SK-N-SH treated with all-trans-retinoic acid at 6 μM for 48 hours (cell line): ENCODE measurements at regions not wholly inside any gene's neighbourhood (a gene's known extent, or its start where the extent isn't known, plus 50 kb on each side); places are given as distances from the start of the nearest gene placed in this dataset.

Source experiments
- ARNTL ChIP-seq: fragments of 450-650 bp; formaldehyde crosslinking; IDR thresholded peaks from 2 replicates; pipeline ENCODE4 v1.5.0; 2020; ENCODE audit warnings: low read depth, mild to moderate bottlenecking, moderate library complexity, borderline replicate concordance
- BACH2 ChIP-seq: fragments of 250-450 bp; sonication (Bioruptor Pico); IDR thresholded peaks from 2 replicates; pipeline ENCODE4 v1.9.0; 2021; ENCODE audit warnings: mild to moderate bottlenecking, borderline replicate concordance
- GLIS3 ChIP-seq: fragments of 250-450 bp; sonication (Bioruptor Pico); IDR thresholded peaks from 2 replicates; pipeline ENCODE4 v1.5.0; 2020; ENCODE audit warnings: mild to moderate bottlenecking, moderate library complexity
- PATZ1 ChIP-seq: fragments of 250-450 bp; sonication (Bioruptor Pico); IDR thresholded peaks from 2 replicates; pipeline ENCODE4 v1.8.0; 2020; ENCODE audit warnings: mild to moderate bottlenecking, moderate library complexity, borderline replicate concordance
- ZFP30 ChIP-seq: fragments of 450-650 bp; formaldehyde crosslinking; IDR thresholded peaks from 2 replicates; pipeline ENCODE4 v1.5.0; 2022; ENCODE audit warnings: mild to moderate bottlenecking, moderate library complexity
- ZNF565 ChIP-seq: fragments of 450-650 bp; formaldehyde crosslinking; conservative IDR thresholded peaks from 2 replicates; pipeline ENCODE4 v1.5.0; 2020; ENCODE audit warnings: low read depth, mild to moderate bottlenecking, moderate library complexity
- ZNF8 ChIP-seq: fragments of 450-650 bp; formaldehyde crosslinking; IDR thresholded peaks from 2 replicates; pipeline ENCODE4 v1.5.0; 2020; ENCODE audit warnings: mild to moderate bottlenecking, moderate library complexity

- no peak for TF ChIP-seq BACH2 (CRISPR knock-in tag)
- no peak for TF ChIP-seq ZNF8 (CRISPR knock-in tag)
- TF ChIP-seq PATZ1 (CRISPR knock-in tag), result no peak
- TF ChIP-seq ZNF565 (CRISPR knock-in tag), result no peak
- no peak for TF ChIP-seq GLIS3 (CRISPR knock-in tag)
- no peak for TF ChIP-seq ARNTL (CRISPR knock-in tag)
- TF ChIP-seq ZFP30 (CRISPR knock-in tag), result no peak
Observed at GRCh38 chr13:22964245-22964966, 216.4 kb upstream of the SGCG start.
